ENCODE measurements at regions not wholly inside any gene's neighbourhood (a gene's known extent, or its start where the extent isn't known, plus 50 kb on each side); places are given as distances from the start of the nearest gene placed in this dataset.

DNA sequence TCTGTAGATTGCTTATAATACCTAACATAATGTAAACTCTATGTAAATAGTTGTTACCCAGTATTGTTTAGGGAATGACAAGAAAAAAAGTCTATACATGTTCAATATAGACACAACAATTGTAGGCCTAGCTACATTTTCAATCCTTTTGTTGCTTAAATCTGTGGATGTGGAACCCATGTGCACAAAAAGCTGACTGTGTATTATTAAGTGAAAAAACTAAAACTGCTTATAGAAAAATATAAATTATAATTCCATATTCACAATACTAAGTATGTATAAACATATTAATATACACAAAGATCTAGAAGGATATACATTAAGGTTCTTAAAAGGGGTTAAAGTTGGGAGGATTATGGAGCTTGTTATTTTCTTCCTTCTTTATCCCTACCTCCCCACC is 188.7 kb downstream of the PIK3R1 start:
- no peaks in the 10 kb centered on the region for H3K9me3 ChIP-seq
- no peaks in the 10 kb centered on the region for H3K9me2 ChIP-seq
- H3K27ac ChIP-seq (ENCODE audit: low read depth in 2 of 2, low read length in 1 of 2), result no peak overlapping the region
- no peak overlapping the region for H2AFZ ChIP-seq (ENCODE audit: low read depth)
- no peaks in the 10 kb centered on the region for H3F3A ChIP-seq (replicated peaks; ENCODE audit: insufficient read depth)
- no peak for TF ChIP-seq YY1 (IDR thresholded peaks at IDR 0.05; ENCODE audit: low read depth)
- H3K36me3 ChIP-seq (replicated peaks in 1 of 2; ENCODE audit: control insufficient read depth in 1 of 2, insufficient read depth in 2 of 2, low read length in 1 of 2), result no peaks in the 10 kb centered on the region
- H4K20me1 ChIP-seq (ENCODE audit: insufficient read depth), result no peaks in the 10 kb centered on the region
- no peak for DNase-seq
- H3K4me3 ChIP-seq (ENCODE audit: low read depth in 2 of 2, low read length in 1 of 2), result no peak overlapping the region
- H3K27me3 ChIP-seq (ENCODE audit: insufficient read depth), result no peaks in the 10 kb centered on the region
- peaks cover 0 to 15% of the 10 kb centered on the region in 2 experiments; a peak in 3 of 4 replicates for H3K4me1 ChIP-seq (ENCODE audit: control insufficient read depth in 1 of 2, insufficient read depth in 2 of 2, low read depth in 1 of 2, low read length in 1 of 2)
- H3K9ac ChIP-seq, result no peak overlapping the region
- no peak overlapping the region for H3K4me2 ChIP-seq
- no peaks in the 10 kb centered on the region for H3K79me2 ChIP-seq (ENCODE audit: insufficient read depth)
- POLR2A ChIA-PET, result interaction anchor here (0.6 kb wide), 1 partner anchor 24 kb away, joined by 3 read pairs; no protein-coding TSS in a partner anchor
- CTCF ChIA-PET, result interaction anchor here (1.1 kb wide), 2 partner anchors 16 to 118 kb away, joined by 3 to 4 read pairs; no protein-coding TSS in a partner anchor

DNA sequence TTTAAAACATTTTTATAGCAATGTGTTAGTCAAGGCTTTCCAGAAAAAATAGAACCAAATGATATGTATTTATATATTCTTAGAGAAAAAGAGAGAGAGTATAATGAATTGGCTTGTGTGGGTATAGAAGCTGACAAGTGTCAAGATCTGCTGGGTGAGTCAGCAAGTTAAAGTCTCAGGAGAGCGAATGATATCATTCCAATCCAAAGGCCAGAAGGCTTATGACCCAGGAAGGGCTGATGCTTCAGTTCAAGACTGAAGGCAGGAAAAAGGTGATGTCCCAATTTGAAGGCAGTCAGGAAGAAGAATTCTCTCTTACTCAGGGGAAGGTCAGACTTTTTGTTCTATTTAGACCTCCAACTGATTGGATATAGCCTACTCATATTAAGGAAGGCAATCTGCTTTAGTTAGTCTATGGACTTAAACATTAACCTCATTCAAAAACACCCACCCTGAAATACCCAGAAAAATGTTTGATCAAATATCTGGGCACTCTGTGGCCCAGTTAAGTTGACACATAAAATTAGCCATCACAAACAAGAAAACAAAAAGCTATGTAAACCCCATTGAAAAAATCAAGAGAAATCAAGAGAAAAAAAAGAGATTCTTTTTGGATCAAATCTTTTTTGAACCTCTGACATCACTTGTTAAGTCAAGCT is 189.6 kb downstream of the PIK3R1 start:
- 61% methylated on average over 1 of the region's 1 CpG for WGBS (ENCODE audit: low lambda C conversion rate)
- Histone ChIP-seq H3K27me3 (ENCODE audit: insufficient read depth) (no peaks in the 10 kb centered on the region), H3K36me3 (replicated peaks in 1 of 2; ENCODE audit: control insufficient read depth in 1 of 2, insufficient read depth in 2 of 2, low read length in 1 of 2) (no peaks in the 10 kb centered on the region), H3K9me2 (no peaks in the 10 kb centered on the region), H3K9me3 (no peaks in the 10 kb centered on the region), H3F3A (replicated peaks; ENCODE audit: insufficient read depth) (no peaks in the 10 kb centered on the region), H3K9ac (no peak overlapping the region), H3K27ac (ENCODE audit: low read depth in 2 of 2, low read length in 1 of 2) (no peak overlapping the region), H4K20me1 (ENCODE audit: insufficient read depth) (no peaks in the 10 kb centered on the region), H3K4me1 (ENCODE audit: control insufficient read depth in 1 of 2, insufficient read depth in 2 of 2, low read depth in 1 of 2, low read length in 1 of 2) (peaks cover 0 to 15% of the 10 kb centered on the region in 2 experiments; a peak in 3 of 4 replicates), H3K4me2 (no peak overlapping the region), H3K4me3 (ENCODE audit: low read depth in 2 of 2, low read length in 1 of 2) (no peak overlapping the region), H3K79me2 (ENCODE audit: insufficient read depth) (no peaks in the 10 kb centered on the region), H2AFZ (ENCODE audit: low read depth) (no peak overlapping the region)
- no peak for TF ChIP-seq JUND (IDR thresholded peaks at IDR 0.05)
- TF ChIP-seq RXRA (IDR thresholded peaks at IDR 0.05; ENCODE audit: borderline replicate concordance, low read depth), result no peak
- no peak for TF ChIP-seq MAX (IDR thresholded peaks at IDR 0.05; ENCODE audit: low read depth)
- POLR2A ChIA-PET, result no interaction called here
- DNase-seq, result no peak
- CTCF ChIA-PET, result interaction anchor here (1.1 kb wide), 1 partner anchor 118 kb away, joined by 4 read pairs; no protein-coding TSS in a partner anchor

DNA sequence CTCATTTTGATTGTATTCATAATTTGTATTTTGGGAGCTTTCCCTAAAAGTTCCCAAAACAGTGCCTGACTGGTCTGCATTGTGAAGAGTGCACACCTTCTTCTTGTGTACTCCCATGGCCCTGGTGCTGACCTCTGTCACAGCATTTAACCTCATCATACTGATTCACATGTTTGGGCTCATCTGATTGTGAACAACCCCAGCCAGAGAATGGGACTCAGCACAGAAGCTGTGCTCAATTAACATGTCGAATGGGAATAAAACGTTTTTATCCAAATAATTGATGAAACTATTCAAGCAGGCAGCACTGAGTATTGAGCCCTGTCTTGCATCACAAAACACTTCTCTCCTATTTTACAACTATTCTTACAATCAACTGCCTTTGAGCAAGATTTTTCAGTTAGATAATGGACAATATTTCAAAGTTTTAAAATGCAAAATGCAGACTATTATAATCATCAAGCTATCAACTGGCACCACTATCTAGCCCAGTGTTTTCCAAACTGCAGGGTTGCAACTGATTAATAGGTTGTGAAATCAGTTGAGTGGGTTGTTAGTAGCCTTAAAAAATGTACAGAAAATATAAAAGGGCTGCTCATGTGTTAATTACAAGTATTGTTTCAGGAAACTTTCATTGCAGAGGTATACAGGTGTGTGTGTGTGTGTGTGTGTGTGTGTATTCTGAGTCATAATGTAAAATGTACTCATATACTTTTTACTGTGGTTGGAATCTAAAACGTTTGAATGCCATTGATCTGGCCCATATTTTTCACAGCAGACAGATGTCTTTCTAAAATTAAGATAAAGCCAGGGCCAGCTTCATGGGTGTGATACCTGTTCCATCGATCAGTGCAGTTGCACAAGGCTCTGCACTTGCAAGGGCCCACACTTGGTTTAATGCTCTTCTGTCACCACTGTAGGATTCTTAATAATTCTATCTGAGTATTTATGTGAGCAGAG is 190.5 kb downstream of the PIK3R1 start:
- 52% methylated on average over 4 of the region's 4 CpGs for WGBS (ENCODE audit: low lambda C conversion rate)
- H3K27me3 ChIP-seq (ENCODE audit: insufficient read depth), result no peaks in the 10 kb centered on the region
- H3F3A ChIP-seq (replicated peaks; ENCODE audit: insufficient read depth), result no peaks in the 10 kb centered on the region
- H3K27ac ChIP-seq (ENCODE audit: low read depth in 2 of 2, low read length in 1 of 2), result peak overlapping the region in 1 of 2 experiments; percentile 84; a peak in 2 of 4 replicates
- no peak for DNase-seq
- H3K4me3 ChIP-seq (ENCODE audit: low read depth in 2 of 2, low read length in 1 of 2), result no peak overlapping the region
- peaks cover 0 to 15% of the 10 kb centered on the region in 2 experiments; a peak in 3 of 4 replicates for H3K4me1 ChIP-seq (ENCODE audit: control insufficient read depth in 1 of 2, insufficient read depth in 2 of 2, low read depth in 1 of 2, low read length in 1 of 2)
- no peak overlapping the region for H3K4me2 ChIP-seq
- H3K9ac ChIP-seq, result no peak overlapping the region
- ChIA-PET CTCF (interaction anchor here (0.8 kb wide), 1 partner anchor 20 kb away, joined by 3 read pairs; no protein-coding TSS in a partner anchor), POLR2A (no interaction called here)
- no peaks in the 10 kb centered on the region for H3K9me2 ChIP-seq
- no peaks in the 10 kb centered on the region for H3K79me2 ChIP-seq (ENCODE audit: insufficient read depth)
- H2AFZ ChIP-seq (ENCODE audit: low read depth), result no peak overlapping the region
- H3K9me3 ChIP-seq, result no peaks in the 10 kb centered on the region
- no peaks in the 10 kb centered on the region for H3K36me3 ChIP-seq (replicated peaks in 1 of 2; ENCODE audit: control insufficient read depth in 1 of 2, insufficient read depth in 2 of 2, low read length in 1 of 2)
- H4K20me1 ChIP-seq (ENCODE audit: insufficient read depth), result no peaks in the 10 kb centered on the region
- TF ChIP-seq, protein P1, sequence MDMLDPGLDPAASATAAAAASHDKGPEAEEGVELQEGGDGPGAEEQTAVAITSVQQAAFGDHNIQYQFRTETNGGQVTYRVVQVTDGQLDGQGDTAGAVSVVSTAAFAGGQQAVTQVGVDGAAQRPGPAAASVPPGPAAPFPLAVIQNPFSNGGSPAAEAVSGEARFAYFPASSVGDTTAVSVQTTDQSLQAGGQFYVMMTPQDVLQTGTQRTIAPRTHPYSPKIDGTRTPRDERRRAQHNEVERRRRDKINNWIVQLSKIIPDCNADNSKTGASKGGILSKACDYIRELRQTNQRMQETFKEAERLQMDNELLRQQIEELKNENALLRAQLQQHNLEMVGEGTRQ (IDR thresholded peaks at IDR 0.05; ENCODE audit: borderline replicate concordance, low read depth, low read length), result no peak
- TF ChIP-seq, protein P2, sequence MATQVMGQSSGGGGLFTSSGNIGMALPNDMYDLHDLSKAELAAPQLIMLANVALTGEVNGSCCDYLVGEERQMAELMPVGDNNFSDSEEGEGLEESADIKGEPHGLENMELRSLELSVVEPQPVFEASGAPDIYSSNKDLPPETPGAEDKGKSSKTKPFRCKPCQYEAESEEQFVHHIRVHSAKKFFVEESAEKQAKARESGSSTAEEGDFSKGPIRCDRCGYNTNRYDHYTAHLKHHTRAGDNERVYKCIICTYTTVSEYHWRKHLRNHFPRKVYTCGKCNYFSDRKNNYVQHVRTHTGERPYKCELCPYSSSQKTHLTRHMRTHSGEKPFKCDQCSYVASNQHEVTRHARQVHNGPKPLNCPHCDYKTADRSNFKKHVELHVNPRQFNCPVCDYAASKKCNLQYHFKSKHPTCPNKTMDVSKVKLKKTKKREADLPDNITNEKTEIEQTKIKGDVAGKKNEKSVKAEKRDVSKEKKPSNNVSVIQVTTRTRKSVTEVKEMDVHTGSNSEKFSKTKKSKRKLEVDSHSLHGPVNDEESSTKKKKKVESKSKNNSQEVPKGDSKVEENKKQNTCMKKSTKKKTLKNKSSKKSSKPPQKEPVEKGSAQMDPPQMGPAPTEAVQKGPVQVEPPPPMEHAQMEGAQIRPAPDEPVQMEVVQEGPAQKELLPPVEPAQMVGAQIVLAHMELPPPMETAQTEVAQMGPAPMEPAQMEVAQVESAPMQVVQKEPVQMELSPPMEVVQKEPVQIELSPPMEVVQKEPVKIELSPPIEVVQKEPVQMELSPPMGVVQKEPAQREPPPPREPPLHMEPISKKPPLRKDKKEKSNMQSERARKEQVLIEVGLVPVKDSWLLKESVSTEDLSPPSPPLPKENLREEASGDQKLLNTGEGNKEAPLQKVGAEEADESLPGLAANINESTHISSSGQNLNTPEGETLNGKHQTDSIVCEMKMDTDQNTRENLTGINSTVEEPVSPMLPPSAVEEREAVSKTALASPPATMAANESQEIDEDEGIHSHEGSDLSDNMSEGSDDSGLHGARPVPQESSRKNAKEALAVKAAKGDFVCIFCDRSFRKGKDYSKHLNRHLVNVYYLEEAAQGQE (IDR thresholded peaks at IDR 0.05; ENCODE audit: low read depth, low read length), result no peak
- TF ChIP-seq EP300 (IDR thresholded peaks at IDR 0.05; ENCODE audit: borderline replicate concordance in 1 of 2, low read depth in 1 of 2, low read length in 1 of 2), result no peak
- TF ChIP-seq CHD2 (IDR thresholded peaks at IDR 0.05; ENCODE audit: low read length, partially characterized antibody), result no peak
- TF ChIP-seq, protein P3, sequence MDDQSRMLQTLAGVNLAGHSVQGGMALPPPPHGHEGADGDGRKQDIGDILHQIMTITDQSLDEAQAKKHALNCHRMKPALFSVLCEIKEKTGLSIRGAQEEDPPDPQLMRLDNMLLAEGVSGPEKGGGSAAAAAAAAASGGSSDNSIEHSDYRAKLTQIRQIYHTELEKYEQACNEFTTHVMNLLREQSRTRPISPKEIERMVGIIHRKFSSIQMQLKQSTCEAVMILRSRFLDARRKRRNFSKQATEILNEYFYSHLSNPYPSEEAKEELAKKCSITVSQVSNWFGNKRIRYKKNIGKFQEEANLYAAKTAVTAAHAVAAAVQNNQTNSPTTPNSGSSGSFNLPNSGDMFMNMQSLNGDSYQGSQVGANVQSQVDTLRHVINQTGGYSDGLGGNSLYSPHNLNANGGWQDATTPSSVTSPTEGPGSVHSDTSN (IDR thresholded peaks at IDR 0.05), result no peak
- TF ChIP-seq SIN3A (IDR thresholded peaks at IDR 0.05; ENCODE audit: borderline replicate concordance, low read depth, low read length), result no peak
- TF ChIP-seq RCOR1 (IDR thresholded peaks at IDR 0.05; ENCODE audit: low read length), result no peak
- TF ChIP-seq TCF12 (IDR thresholded peaks at IDR 0.05), result no peak
- TF ChIP-seq GABPA (IDR thresholded peaks at IDR 0.05; ENCODE audit: low read depth), result no peak
- TF ChIP-seq MAX (IDR thresholded peaks at IDR 0.05; ENCODE audit: low read depth), result no peak
